IMR-90 (cell line): ENCODE measurements at regions not wholly inside any gene's neighbourhood (a gene's known extent, or its start where the extent isn't known, plus 50 kb on each side); places are given as distances from the start of the nearest gene placed in this dataset.

Experiments
- ATAC-seq: fragments of 200-7000 bp; cut with Tn5 transposase; 2 replicates; pipeline ENCODE4 v1.9.1; 2020; ENCODE audit warnings: low read depth, mild to moderate bottlenecking, moderate library complexity
- BruUV-seq: library from RNA; stranded (reverse); fragments of 400-500 nt; replicated peaks from 2 replicates; lab custom pipeline; 2021; lab: Mats Ljungman, UMichigan
- CTCF ChIA-PET: fragments of 300-600 bp; formaldehyde crosslinking; extraction: SDS; loops from one replicate; lab custom pipeline; 2021; ENCODE audit warnings: antibody characterized with exemption; lab: Yijun Ruan, JAX
- POLR2A ChIA-PET: fragments of 300-600 bp; sonication (Branson Sonifier 250); formaldehyde crosslinking; loops from one replicate; lab custom pipeline; 2022; ENCODE audit warnings: antibody characterized with exemption; ENCODE audit not compliant: unreplicated experiment; lab: Charles Lee
- DNase-seq: peaks from one replicate; pipeline ENCODE4 v3.0.0; 2013
- H2AFZ ChIP-seq: replicated peaks from 2 replicates; pipeline ENCODE3; 2013; ENCODE audit warnings: low read length, mild to moderate bottlenecking; ENCODE audit not compliant: poor library complexity
- H2AK5ac ChIP-seq: 2 replicates; pipeline ENCODE4 v1.6.1; 2013; ENCODE audit warnings: low read depth, low read length, inconsistent platforms
- H2AK9ac ChIP-seq: replicated peaks from 2 replicates; pipeline ENCODE3; 2013; ENCODE audit warnings: mild to moderate bottlenecking, low read depth, low read length, moderate library complexity; ENCODE audit not compliant: poor library complexity
- H2BK120ac ChIP-seq: 2 replicates; pipeline ENCODE4 v1.6.1; 2013; ENCODE audit warnings: low read depth, low read length, inconsistent platforms
- H2BK15ac ChIP-seq: 3 replicates; pipeline ENCODE4 v1.6.1; 2013; ENCODE audit warnings: low read depth, low read length, inconsistent platforms
- H2BK20ac ChIP-seq: 2 replicates; pipeline ENCODE4 v1.6.1; 2013; ENCODE audit warnings: low read depth, mild to moderate bottlenecking, inconsistent platforms, low read length, moderate library complexity
- H2BK5ac ChIP-seq: 2 replicates; pipeline ENCODE4 v1.6.1; 2013; ENCODE audit warnings: mild to moderate bottlenecking, low read depth, low read length, inconsistent platforms; ENCODE audit not compliant: poor library complexity, severe bottlenecking
- H3K14ac ChIP-seq: replicated peaks from 2 replicates; pipeline ENCODE4 v1.6.1; 2013; ENCODE audit warnings: low read depth, low read length, inconsistent platforms
- H3K18ac ChIP-seq: 2 replicates; pipeline ENCODE4 v1.6.1; 2013; ENCODE audit warnings: low read depth, low read length, control low read depth
- H3K23ac ChIP-seq: 2 replicates; pipeline ENCODE4 v1.6.1; 2013; ENCODE audit warnings: low read depth, low read length, inconsistent platforms
- H3K27ac ChIP-seq: 2 replicates; pipeline ENCODE4 v1.5.1; 2013; ENCODE audit warnings: mild to moderate bottlenecking, control low read depth, low read length; ENCODE audit not compliant: insufficient read depth
- H3K27me3 ChIP-seq: 2 replicates; pipeline ENCODE4 v1.6.1; 2013; ENCODE audit warnings: low read length; ENCODE audit not compliant: control insufficient read depth, insufficient read depth
- H3K36me3 ChIP-seq: 2 replicates; pipeline ENCODE4 v1.6.1; 2013; ENCODE audit warnings: low read length, mixed read lengths; ENCODE audit not compliant: control insufficient read depth, insufficient read depth
- H3K4ac ChIP-seq: 2 replicates; pipeline ENCODE4 v1.6.1; 2013; ENCODE audit warnings: low read depth, low read length, inconsistent platforms
- H3K4me1 ChIP-seq: 2 replicates; pipeline ENCODE4 v1.6.1; 2013; ENCODE audit warnings: low read length, mixed read lengths; ENCODE audit not compliant: control insufficient read depth, insufficient read depth
- H3K4me2 ChIP-seq: 2 replicates; pipeline ENCODE4 v1.6.1; 2013; ENCODE audit warnings: low read depth, mild to moderate bottlenecking, control low read depth, low read length, moderate library complexity
- H3K4me3 ChIP-seq: 2 replicates; pipeline ENCODE4 v1.5.1; 2013; ENCODE audit warnings: low read depth, mild to moderate bottlenecking, control low read depth, low read length, moderate library complexity; ENCODE audit not compliant: insufficient read depth
- H3K56ac ChIP-seq: 2 replicates; pipeline ENCODE4 v1.6.1; 2013; ENCODE audit warnings: low read length, inconsistent platforms; ENCODE audit not compliant: insufficient read depth; ENCODE audit errors: extremely low read depth
- H3K79me1 ChIP-seq, 2 experiments: 2 replicates each; pipeline ENCODE4 v1.6.1; 2013; ENCODE audit warnings: low read length in 2 of 2, inconsistent platforms in 1 of 2, low read depth in 1 of 2
- H3K9ac ChIP-seq: 2 replicates; pipeline ENCODE4 v1.6.1; 2013; ENCODE audit warnings: low read depth, low read length, control low read depth
- H3K9me1 ChIP-seq: 2 replicates; pipeline ENCODE4 v1.6.1; 2013; ENCODE audit warnings: low read length, inconsistent platforms; ENCODE audit not compliant: insufficient read depth
- H3K9me3 ChIP-seq: 2 replicates; pipeline ENCODE4 v1.6.1; 2013; ENCODE audit warnings: low read length; ENCODE audit not compliant: control insufficient read depth, insufficient read depth
- H4K20me1 ChIP-seq: 2 replicates; pipeline ENCODE4 v1.6.1; 2013; ENCODE audit warnings: low read length, inconsistent platforms; ENCODE audit not compliant: insufficient read depth
- H4K5ac ChIP-seq: 2 replicates; pipeline ENCODE4 v1.6.1; 2013; ENCODE audit warnings: mild to moderate bottlenecking, low read depth, low read length, control low read depth
- H4K8ac ChIP-seq, 2 experiments: 2 replicates each; pipeline ENCODE4 v1.6.1; 2013; ENCODE audit warnings: low read depth in 2 of 2, low read length in 2 of 2, control low read depth in 1 of 2, inconsistent platforms in 1 of 2
- H4K91ac ChIP-seq: 2 replicates; pipeline ENCODE4 v1.6.1; 2013; ENCODE audit warnings: low read depth, low read length, inconsistent platforms; ENCODE audit not compliant: insufficient read depth
- CEBPB ChIP-seq: IDR thresholded peaks from 2 replicates; pipeline ENCODE4 v1.6.1; 2012; ENCODE audit warnings: low read depth, low read length, improper control_type of control experiment
- CHD1 ChIP-seq: IDR thresholded peaks from 2 replicates; pipeline ENCODE4 v1.6.1; 2012; ENCODE audit warnings: low read depth, low read length, improper control_type of control experiment
- FOS ChIP-seq: fragments of 150-350 bp; IDR thresholded peaks from 2 replicates; pipeline ENCODE4 v1.6.1; 2016; ENCODE audit warnings: low read depth, low read length
- MAFK ChIP-seq: IDR thresholded peaks from 2 replicates; pipeline ENCODE4 v1.6.1; 2012; ENCODE audit warnings: low read depth, low read length, improper control_type of control experiment
- RCOR1 ChIP-seq: IDR thresholded peaks from 2 replicates; pipeline ENCODE4 v1.6.1; 2012; ENCODE audit warnings: mild to moderate bottlenecking, low read length, improper control_type of control experiment; ENCODE audit not compliant: insufficient replicate concordance
- SMC3 ChIP-seq: fragments of 150-350 bp; IDR thresholded peaks from 2 replicates; pipeline ENCODE4 v1.6.1; 2016; ENCODE audit warnings: low read depth, mild to moderate bottlenecking, antibody characterized with exemption, low read length, moderate library complexity
- WGBS, 2 experiments: methylation state at CpG; one replicate each; pipeline versions ENCODE4 v1.1.5 to v1.1.7; 2013; ENCODE audit warnings: missing lambda C conversion rate in 2 of 2; ENCODE audit not compliant: insufficient read length in 1 of 2; ENCODE audit errors: extremely low coverage in 2 of 2; 5-methylcytosine and 5-hydroxymethylcytosine counted together
- dilution Hi-C: fragments of 300-500 bp; cut with HindIII; formaldehyde crosslinking; loops from one replicate; pipeline ENCODE4 v1.14.3; 2018; ENCODE audit warnings: low sequenced_read_pairs; ENCODE audit not compliant: unreplicated experiment
- in situ Hi-C: fragments of 300-500 bp; cut with MboI; formaldehyde crosslinking; loops from 3 replicates; pipeline ENCODE4 v1.14.3; 2019; ENCODE audit warnings: low sequenced_read_pairs, inconsistent platforms, mixed read lengths
- intact Hi-C: fragments of 100-400 bp; cut with micrococcal nuclease; formaldehyde crosslinking; loops from 2 replicates; pipeline ENCODE4 v1.10.0; 2022
- TF ChIP-seq, protein P1 (sequence below): fragments of 150-350 bp; IDR thresholded peaks from 2 replicates; pipeline ENCODE4 v1.6.1; 2016; ENCODE audit warnings: low read depth, mild to moderate bottlenecking, low read length, moderate library complexity, borderline replicate concordance

DNA sequence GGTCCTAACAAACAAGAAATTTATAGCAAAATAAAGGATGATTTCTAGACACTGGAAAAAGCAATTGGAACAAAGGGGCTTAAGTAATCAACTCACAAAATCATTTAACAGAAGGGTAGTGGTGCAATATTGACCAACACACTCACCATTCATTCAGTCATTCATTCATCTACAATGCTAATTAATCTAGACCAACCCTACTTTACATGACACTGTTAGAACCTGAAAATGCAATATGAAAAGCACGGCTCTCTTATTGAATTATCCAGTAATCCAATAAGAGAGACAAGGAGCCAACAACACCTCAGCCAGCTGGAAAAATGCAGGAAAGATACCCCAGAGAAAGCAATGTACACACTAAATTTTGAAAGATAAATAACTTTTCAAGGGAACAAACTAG, 310.8 kb upstream of the NR5A2 start:
- POLR2A ChIA-PET, result no interaction called here
- Histone ChIP-seq H3K18ac (no peak overlapping the region), H3K56ac (no peak overlapping the region), H3K79me1 (no peaks in the 10 kb centered on the region), H2AFZ (no peak overlapping the region), H3K27me3 (peaks cover 2% of the 10 kb centered on the region), H2AK5ac (no peak overlapping the region), H4K20me1 (no peaks in the 10 kb centered on the region), H2BK20ac (no peak overlapping the region), H3K4me1 (no peaks in the 10 kb centered on the region), H2AK9ac (no peak overlapping the region), H3K23ac (no peak overlapping the region), H3K36me3 (no peaks in the 10 kb centered on the region), H2BK15ac (no peak overlapping the region), H3K9me3 (no peaks in the 10 kb centered on the region; the same call in 1 of the 2 replicates), H2BK5ac (no peak overlapping the region), H2BK120ac (no peak overlapping the region), H4K5ac (no peak overlapping the region), H3K14ac (no peak overlapping the region), H3K27ac (no peak overlapping the region), H3K4ac (no peak overlapping the region), H3K4me3 (no peak overlapping the region), H4K8ac (no peak overlapping the region), H3K9me1 (no peaks in the 10 kb centered on the region), H3K9ac (no peak overlapping the region), H4K91ac (no peak overlapping the region), H3K4me2 (no peak overlapping the region)
- no peak for ATAC-seq
- WGBS, 2 experiments, result 75% methylated on average over 1 of the region's 1 CpG; no CpG with 5 or more reads in 1 of the 2 experiments
- TF ChIP-seq, protein P1, sequence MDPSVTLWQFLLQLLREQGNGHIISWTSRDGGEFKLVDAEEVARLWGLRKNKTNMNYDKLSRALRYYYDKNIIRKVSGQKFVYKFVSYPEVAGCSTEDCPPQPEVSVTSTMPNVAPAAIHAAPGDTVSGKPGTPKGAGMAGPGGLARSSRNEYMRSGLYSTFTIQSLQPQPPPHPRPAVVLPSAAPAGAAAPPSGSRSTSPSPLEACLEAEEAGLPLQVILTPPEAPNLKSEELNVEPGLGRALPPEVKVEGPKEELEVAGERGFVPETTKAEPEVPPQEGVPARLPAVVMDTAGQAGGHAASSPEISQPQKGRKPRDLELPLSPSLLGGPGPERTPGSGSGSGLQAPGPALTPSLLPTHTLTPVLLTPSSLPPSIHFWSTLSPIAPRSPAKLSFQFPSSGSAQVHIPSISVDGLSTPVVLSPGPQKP, result no peak
- no peak for TF ChIP-seq RCOR1
- TF ChIP-seq MAFK, result no peak
- no peak for TF ChIP-seq SMC3
- TF ChIP-seq FOS, result no peak
- TF ChIP-seq CHD1, result no peak
- TF ChIP-seq CEBPB, result no peak
- in situ Hi-C loops (no loop called here), intact Hi-C loops (no loop called here), dilution Hi-C loops (no loop called here)
- CTCF ChIA-PET, result no interaction called here
- no TSS peak for BruUV-seq
- DNase-seq, result no peak
